ENCODE measurements at regions not wholly inside any gene's neighbourhood (a gene's known extent, or its start where the extent isn't known, plus 50 kb on each side); places are given as distances from the start of the nearest gene placed in this dataset.

DNA sequence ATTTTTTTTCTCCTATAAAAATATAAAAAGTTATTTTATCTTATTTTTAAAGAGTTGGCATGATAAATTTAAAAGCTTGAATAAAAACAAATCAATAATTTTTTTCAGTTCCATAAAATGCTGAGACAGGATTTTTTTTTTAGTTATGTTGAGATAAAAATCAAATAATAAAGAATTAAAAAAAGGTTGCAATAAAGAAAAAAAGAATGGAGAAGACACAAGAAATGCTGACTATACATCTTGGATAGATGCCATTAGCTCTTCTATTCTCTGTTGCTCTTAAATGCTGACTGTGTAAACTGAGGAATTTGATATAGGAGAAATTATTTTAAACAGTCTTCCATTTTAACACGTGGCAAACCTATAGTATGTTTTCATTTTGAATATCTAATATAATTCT lies 2298.5 kb downstream of the MRPL39 start:
- TF ChIP-seq EZH2phosphoT487 (IDR thresholded peaks at IDR 0.05; ENCODE audit: insufficient read depth, low read depth) (no peak), EZH2 (IDR thresholded peaks at IDR 0.05; ENCODE audit: insufficient read depth, poor library complexity, severe bottlenecking) (no peak)

All from GM23248 (cell line).